ENCODE measurements at regions not wholly inside any gene's neighbourhood (a gene's known extent, or its start where the extent isn't known, plus 50 kb on each side); places are given as distances from the start of the nearest gene placed in this dataset.
A peak's percentile ranks its signal among the peaks of the same experiment; 100 is the strongest.

DNA sequence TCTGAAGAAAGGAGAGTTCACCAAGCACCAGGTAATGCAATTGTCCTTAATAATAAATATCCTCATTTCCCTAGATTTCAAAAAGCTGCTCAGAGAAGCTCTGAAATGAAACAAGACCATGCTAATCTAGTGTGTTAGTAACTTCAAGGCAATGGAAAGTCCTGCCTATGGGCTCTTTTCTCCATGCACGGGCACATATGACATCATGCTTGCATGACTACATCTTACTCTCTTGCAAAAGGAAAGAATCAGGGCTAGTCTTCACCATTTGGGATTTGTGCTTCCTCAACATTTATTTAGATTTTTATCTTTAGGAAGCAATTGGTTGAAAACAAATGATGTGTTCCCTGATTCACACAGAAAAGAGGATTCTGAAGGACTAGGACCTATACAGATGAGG is 204.0 kb upstream of the POU3F3 start:
- H3K4me1 ChIP-seq, result no peaks in the 10 kb centered on the region
- no peak overlapping the region for H3K4me3 ChIP-seq
- TF ChIP-seq Cebpa-rat (IDR thresholded peaks at IDR 0.05), result no peak
- H3K9me3 ChIP-seq (replicated peaks in 1 of 11), result no peaks in the 10 kb centered on the region
- H3K27ac ChIP-seq, result no peak overlapping the region
- no peaks in the 10 kb centered on the region for H4K20me1 ChIP-seq
- H3K9ac ChIP-seq, result no peak overlapping the region
- H3K4me2 ChIP-seq, result no peak overlapping the region
- no peaks in the 10 kb centered on the region for H3K36me3 ChIP-seq
- no peaks in the 10 kb centered on the region for H3K27me3 ChIP-seq

DNA sequence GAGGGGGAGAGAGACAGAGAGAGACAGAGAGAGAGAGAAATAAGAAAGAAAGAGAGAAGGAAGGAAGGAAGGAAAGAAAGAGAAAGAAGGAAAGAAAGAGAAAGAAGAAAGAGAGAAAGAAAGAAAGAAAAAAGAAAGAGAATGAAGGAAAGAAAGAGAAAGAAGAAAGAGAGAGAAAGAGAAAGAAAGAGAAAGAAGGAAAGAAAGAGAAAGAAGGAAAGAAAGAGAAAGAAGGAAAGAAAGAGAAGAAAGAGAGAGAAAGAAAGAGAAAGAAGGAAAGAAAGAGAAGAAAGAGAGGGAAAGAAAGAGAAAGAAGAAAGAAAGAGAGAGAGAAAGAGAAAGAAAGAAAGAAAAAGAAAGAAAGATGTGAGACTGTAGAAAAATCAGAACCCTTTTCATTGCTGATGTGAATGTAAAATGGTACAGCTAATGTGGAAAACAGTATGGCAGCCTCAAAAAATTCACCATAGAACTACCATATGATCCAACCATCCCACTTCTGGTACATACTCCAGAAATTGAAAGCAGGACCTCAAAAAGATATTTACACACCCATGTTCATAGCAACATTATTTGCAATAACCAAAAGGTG is 203.4 kb upstream of the POU3F3 start:
- Histone ChIP-seq H3K4me1 (no peaks in the 10 kb centered on the region), H3K27ac (no peak overlapping the region), H4K20me1 (no peaks in the 10 kb centered on the region), H3K27me3 (no peaks in the 10 kb centered on the region), H3K4me2 (no peak overlapping the region), H3K9ac (no peak overlapping the region), H3K9me3 (replicated peaks in 1 of 11) (no peaks in the 10 kb centered on the region), H3K36me3 (no peaks in the 10 kb centered on the region), H3K4me3 (no peak overlapping the region)
- TF ChIP-seq Cebpa-rat (IDR thresholded peaks at IDR 0.05), result no peak

DNA sequence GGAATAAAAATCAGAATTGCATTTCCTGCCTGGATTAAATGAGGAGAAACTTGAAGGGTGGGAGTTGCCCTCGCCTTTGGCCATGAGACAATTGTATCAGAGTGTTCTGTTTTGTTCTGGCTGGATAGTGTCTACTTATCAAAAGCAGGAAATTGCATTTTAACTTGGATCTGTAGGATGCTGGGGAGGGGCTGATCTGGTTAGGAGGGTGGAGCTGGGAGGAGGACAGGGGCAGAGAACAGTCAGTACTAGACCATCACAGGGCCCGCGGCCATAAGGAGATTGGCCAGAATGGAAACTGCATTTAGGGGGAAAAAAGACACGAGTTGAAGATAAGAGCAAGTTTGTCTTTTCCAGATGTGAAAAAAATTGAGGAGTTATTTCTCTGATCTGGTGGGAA is 199.1 kb upstream of the POU3F3 start:
- Histone ChIP-seq H3K4me1 (peaks cover 10 to 21% (median 14%) of the 10 kb centered on the region in 10 experiments), H3K9ac (no peak overlapping the region), H4K20me1 (no peaks in the 10 kb centered on the region), H3K27ac (no peak overlapping the region), H3K36me3 (no peaks in the 10 kb centered on the region), H3K9me3 (replicated peaks in 1 of 11) (peaks cover 0 to 8% (median 7%) of the 10 kb centered on the region in 11 experiments; a peak in 16 of 22 replicates), H3K27me3 (no peaks in the 10 kb centered on the region), H3K4me2 (no peak overlapping the region), H3K4me3 (no peak overlapping the region)
- no peak for TF ChIP-seq Cebpa-rat (IDR thresholded peaks at IDR 0.05)

DNA sequence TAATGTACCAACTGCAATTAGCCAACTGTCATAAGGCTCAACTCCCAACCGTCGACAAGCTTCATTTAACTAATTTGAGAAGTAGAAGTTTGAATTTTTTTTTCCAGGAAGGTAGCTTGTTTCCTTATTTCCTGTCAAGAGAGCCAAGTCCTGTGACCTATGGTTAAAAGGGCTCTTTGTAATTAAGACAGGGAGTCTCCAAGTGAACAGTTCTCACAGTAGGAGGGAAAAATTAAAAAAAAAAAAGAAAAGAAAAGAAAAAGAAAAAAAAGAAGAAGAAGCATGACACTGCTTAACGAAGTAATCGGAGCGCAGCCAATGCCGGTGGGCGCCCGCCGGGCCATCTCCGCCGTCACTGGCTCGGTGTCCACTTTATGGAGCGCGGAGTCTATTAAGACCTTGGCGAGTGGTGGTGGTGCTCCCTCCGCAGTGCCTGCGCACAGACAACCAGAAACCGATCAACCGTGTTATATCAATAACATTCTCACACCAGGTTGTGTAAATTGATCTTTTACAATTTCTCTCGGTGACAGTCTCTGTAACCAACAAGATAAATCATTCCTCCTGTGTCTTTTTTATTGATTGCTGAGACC is 197.2 kb upstream of the POU3F3 start:
- no peak for TF ChIP-seq Cebpa-rat (IDR thresholded peaks at IDR 0.05)
- no peaks in the 10 kb centered on the region for H3K27me3 ChIP-seq
- no peaks in the 10 kb centered on the region for H3K36me3 ChIP-seq
- H3K4me3 ChIP-seq, result no peak overlapping the region
- H3K27ac ChIP-seq, result no peak overlapping the region
- peak overlapping the region in 3 of 11 experiments; percentile 10 to 30 (median 18); a peak in 4 of 22 replicates for H3K4me2 ChIP-seq
- H3K4me1 ChIP-seq, result peaks cover 10 to 21% (median 14%) of the 10 kb centered on the region in 10 experiments
- no peaks in the 10 kb centered on the region for H4K20me1 ChIP-seq
- H3K9ac ChIP-seq, result no peak overlapping the region
- H3K9me3 ChIP-seq (replicated peaks in 1 of 11), result peaks cover 0 to 8% (median 7%) of the 10 kb centered on the region in 11 experiments; a peak in 16 of 22 replicates

DNA sequence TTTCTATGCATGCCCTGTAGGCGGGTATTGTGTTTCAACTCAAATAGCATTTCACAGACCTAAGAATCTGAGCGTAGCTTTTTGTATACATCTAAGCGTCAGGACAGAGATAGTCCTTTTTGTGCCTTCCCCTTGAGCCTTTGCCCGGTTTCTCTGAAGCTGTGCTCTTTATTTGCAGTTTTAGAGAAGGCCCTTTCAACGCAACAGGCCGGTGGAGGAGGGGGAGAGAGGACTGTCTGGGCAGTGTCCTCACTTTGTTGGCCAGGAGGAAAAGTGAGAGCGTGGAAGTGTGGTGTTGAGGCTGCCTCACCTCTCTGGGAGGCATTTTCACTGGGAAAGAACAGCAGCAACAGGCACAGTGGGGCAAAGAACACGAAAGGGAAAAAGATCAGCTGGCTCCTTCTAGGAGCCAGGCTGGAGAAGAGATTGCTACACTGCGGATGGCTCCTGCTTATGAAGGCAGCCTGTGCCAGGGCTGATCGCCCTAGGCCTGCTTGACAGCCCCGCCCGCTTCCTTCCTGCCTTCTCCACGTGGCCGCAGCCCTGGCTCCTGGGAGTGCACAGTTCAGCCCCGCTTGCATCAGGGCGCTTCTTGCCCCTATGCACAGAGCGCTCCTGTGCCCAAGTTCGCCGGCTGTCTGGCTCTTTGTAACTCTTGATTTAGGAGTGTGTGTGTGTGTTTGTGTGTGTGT is 195.6 kb upstream of the POU3F3 start:
- H3K36me3 ChIP-seq, result no peaks in the 10 kb centered on the region
- no peaks in the 10 kb centered on the region for H4K20me1 ChIP-seq
- peak overlapping the region in 7 of 11 experiments; percentile 9 to 53 (median 42); a peak in 7 of 22 replicates for H3K9ac ChIP-seq
- no peaks in the 10 kb centered on the region for H3K27me3 ChIP-seq
- H3K9me3 ChIP-seq (replicated peaks in 1 of 11), result peaks cover 0 to 8% (median 7%) of the 10 kb centered on the region in 11 experiments; a peak in 16 of 22 replicates
- no peak overlapping the region for H3K4me3 ChIP-seq
- H3K4me2 ChIP-seq, result peak overlapping the region; percentile 53 to 82 (median 64)
- peaks cover 10 to 21% (median 14%) of the 10 kb centered on the region in 10 experiments for H3K4me1 ChIP-seq
- H3K27ac ChIP-seq, result peak overlapping the region in 8 of 11 experiments; percentile 21 to 70 (median 44); a peak in 8 of 22 replicates
- 0 out of 22 replicates have a peak, but pooled peaks of 1 of the 11 experiments have one; percentile 8 for TF ChIP-seq Cebpa-rat (IDR thresholded peaks at IDR 0.05)

DNA sequence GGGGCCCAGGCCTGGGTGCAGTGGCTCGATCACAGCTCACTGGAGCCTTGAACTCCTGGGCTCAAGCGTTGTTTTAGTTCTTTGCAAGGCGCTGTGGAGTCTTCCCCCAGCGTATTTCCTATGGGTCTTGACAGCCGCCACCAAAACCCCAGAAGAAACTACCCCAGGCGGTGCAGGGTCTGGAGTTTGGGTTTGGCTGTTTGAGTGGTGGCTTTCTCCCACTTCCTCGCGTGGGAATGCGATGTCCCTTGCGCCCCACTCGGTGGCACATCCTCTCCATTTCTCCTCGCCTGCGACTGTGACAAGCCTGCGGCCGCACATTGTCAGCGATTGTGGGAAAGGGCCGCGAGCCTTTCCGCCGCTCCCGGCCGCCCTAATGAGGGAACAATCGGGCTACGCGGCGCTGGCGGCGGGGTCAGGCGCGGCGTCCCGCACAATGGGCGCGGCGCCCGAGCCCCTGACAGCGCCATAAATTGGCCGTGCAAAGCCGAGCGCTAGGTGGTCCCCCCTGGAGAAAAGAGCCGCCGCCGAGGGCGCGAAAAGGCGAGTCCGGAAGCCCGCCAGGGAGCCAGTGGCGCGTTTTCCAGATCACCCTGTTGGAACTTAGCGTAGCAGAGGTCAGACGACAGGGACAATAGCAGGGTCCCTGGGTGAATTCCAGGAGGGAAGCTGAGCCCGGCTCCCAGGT is 194.9 kb upstream of the POU3F3 start:
- no peak overlapping the region for H3K4me3 ChIP-seq
- H4K20me1 ChIP-seq, result no peaks in the 10 kb centered on the region
- peak overlapping the region in 4 of 11 experiments; percentile 9 to 53 (median 40); a peak in 1 of 22 replicates for H3K9ac ChIP-seq
- peak overlapping the region; percentile 53 to 82 (median 64) for H3K4me2 ChIP-seq
- peak overlapping the region in 5 of 11 experiments; percentile 9 to 70 (median 40); a peak in 5 of 22 replicates for H3K27ac ChIP-seq
- no peak for TF ChIP-seq Cebpa-rat (IDR thresholded peaks at IDR 0.05)
- peaks cover 0 to 8% (median 7%) of the 10 kb centered on the region in 11 experiments; a peak in 16 of 22 replicates for H3K9me3 ChIP-seq (replicated peaks in 1 of 11)
- no peaks in the 10 kb centered on the region for H3K36me3 ChIP-seq
- peaks cover 10 to 21% (median 14%) of the 10 kb centered on the region in 10 experiments for H3K4me1 ChIP-seq
- H3K27me3 ChIP-seq, result no peaks in the 10 kb centered on the region

DNA sequence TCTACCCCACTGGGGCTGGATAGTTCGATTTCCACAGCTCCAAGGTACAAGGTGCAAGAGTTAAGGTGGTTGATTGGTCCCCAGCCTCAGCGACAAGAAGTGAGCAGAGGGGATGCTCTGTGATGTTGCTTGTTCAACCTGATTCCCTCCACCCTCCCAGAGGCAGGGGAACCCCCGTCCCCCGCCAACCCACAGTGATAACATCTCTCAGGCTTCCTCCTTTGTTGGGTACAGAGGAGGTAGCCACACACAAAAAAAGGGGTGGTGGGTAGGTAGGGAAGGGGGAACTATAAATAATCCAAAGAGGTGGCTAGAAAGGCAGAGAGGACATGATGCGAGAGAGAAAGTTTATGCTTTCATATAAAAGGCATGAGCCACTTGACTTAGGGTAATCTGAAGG is 192.9 kb upstream of the POU3F3 start:
- Histone ChIP-seq H3K9me3 (replicated peaks in 1 of 11) (peaks cover 0 to 8% (median 7%) of the 10 kb centered on the region in 11 experiments; a peak in 16 of 22 replicates), H3K4me1 (peaks cover 10 to 21% (median 14%) of the 10 kb centered on the region in 10 experiments), H3K27ac (no peak overlapping the region), H3K4me2 (no peak overlapping the region), H3K36me3 (no peaks in the 10 kb centered on the region), H3K27me3 (no peaks in the 10 kb centered on the region), H3K9ac (no peak overlapping the region), H4K20me1 (no peaks in the 10 kb centered on the region), H3K4me3 (no peak overlapping the region)
- no peak for TF ChIP-seq Cebpa-rat (IDR thresholded peaks at IDR 0.05)

DNA sequence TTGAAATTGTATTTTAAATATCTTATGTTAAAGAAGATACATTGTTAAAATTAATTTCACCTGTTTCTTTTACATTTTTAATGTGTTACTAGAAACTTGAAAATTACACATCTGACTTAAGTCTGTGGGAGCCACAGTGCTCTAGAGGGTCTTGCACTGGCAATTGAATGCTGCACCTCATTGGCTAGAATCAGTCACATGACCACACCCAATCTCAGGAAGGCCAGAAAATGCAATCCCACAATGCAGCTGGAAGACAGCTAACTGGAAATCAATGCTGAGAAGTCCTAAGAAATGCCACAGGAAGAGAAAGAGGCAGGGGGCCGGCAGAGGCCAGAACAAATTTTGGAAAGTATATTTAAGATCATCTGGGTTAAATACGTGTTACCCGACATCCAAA is 189.2 kb upstream of the POU3F3 start:
- Histone ChIP-seq H3K36me3 (no peaks in the 10 kb centered on the region), H3K27ac (no peak overlapping the region), H3K4me3 (no peak overlapping the region), H3K27me3 (no peaks in the 10 kb centered on the region), H3K9ac (no peak overlapping the region), H3K9me3 (replicated peaks in 1 of 11) (no peaks in the 10 kb centered on the region), H3K4me1 (no peaks in the 10 kb centered on the region), H3K4me2 (no peak overlapping the region), H4K20me1 (no peaks in the 10 kb centered on the region)
- no peak for TF ChIP-seq Cebpa-rat (IDR thresholded peaks at IDR 0.05)

DNA sequence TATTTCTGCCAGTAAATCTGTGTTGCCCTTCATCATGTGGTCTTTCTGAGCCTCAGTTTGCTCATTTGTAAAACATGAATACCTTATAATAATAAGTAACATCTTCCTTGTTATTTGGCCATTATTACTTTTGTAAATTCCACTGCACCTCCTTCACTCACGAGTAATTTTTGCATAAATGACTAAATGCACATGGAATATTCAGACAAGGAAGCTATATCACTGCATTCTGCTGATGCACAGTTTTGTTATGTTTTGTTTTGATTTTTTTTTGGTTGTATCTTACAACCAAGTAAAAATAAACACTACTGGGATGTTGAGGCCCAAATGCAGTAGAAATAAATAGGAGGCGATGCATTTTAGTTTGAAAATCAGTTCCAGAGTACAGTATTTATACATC is 185.3 kb upstream of the POU3F3 start:
- Histone ChIP-seq H3K27me3 (no peaks in the 10 kb centered on the region), H3K4me2 (no peak overlapping the region), H3K36me3 (no peaks in the 10 kb centered on the region)

More for the DNA sequence above, 185.3 kb upstream of the POU3F3 start:
- no peaks in the 10 kb centered on the region for H3K4me1 ChIP-seq
- no peak overlapping the region for H3K9ac ChIP-seq
- no peak overlapping the region for H3K27ac ChIP-seq
- TF ChIP-seq Cebpa-rat (IDR thresholded peaks at IDR 0.05), result no peak
- no peaks in the 10 kb centered on the region for H3K9me3 ChIP-seq (replicated peaks in 1 of 11)
- no peak overlapping the region for H3K4me3 ChIP-seq
- no peaks in the 10 kb centered on the region for H4K20me1 ChIP-seq

Data from BLaER1 treated with 17β-estradiol and CSF1 and Interleukin-3, amounts not matched to agents 10 nM and 100 nM (cell line).